Sigmoid colon (tissue), 6 donors: ENCODE measurements at regions not wholly inside any gene's neighbourhood (a gene's known extent, or its start where the extent isn't known, plus 50 kb on each side); places are given as distances from the start of the nearest gene placed in this dataset.

ENCODE experiments used
- DNase-seq: peaks from one replicate; pipeline ENCODE4 v3.0.0-alpha.2; 2019
- H3K27ac ChIP-seq, 4 donors: fragments of 200-600 bp; sonication (generic); one replicate each; pipeline ENCODE4 v1.5.1; 2016 to 2019; ENCODE audit warnings: mild to moderate bottlenecking in 1 of 4
- H3K27me3 ChIP-seq, 3 donors: fragments of 200-600 bp; sonication (generic); one replicate each; pipeline ENCODE4 v1.5.1; 2019; ENCODE audit warnings: mild to moderate bottlenecking in 1 of 3
- H3K36me3 ChIP-seq, 4 donors: fragments of 200-600 bp; sonication (generic); one replicate each; pipeline ENCODE4 v1.5.1; 2016 to 2019
- H3K4me1 ChIP-seq, 4 donors: fragments of 200-600 bp; sonication (generic); one replicate each; pipeline ENCODE4 v1.5.1; 2017 to 2019
- H3K4me3 ChIP-seq, 4 donors: fragments of 200-600 bp; sonication (generic); one replicate each; pipeline ENCODE4 v1.5.1; 2017 to 2019; ENCODE audit warnings: mild to moderate bottlenecking in 2 of 4, moderate library complexity in 1 of 4
- H3K9me3 ChIP-seq, 4 donors: fragments of 200-600 bp in 3 of 4; sonication (generic) in 3 of 4; one replicate each; pipeline versions ENCODE4 v1.5.1 to v1.6.1; 2013 to 2019
- EP300 ChIP-seq, 4 donors: sonication (generic); formaldehyde crosslinking; IDR thresholded peaks; one replicate each; pipeline ENCODE4 v1.6.1; 2017; ENCODE audit warnings: antibody characterized with exemption in 4 of 4
- POLR2A ChIP-seq, 2 donors: fragments of 450-650 bp; IDR thresholded peaks; one replicate each; pipeline ENCODE4 v1.6.1; 2016; ENCODE audit warnings: antibody characterized with exemption in 2 of 2, mild to moderate bottlenecking in 2 of 2, moderate library complexity in 2 of 2
- POLR2AphosphoS5 ChIP-seq, 4 donors: sonication (generic); formaldehyde crosslinking; IDR thresholded peaks; one replicate each; pipeline ENCODE4 v1.6.1; 2017; ENCODE audit warnings: antibody characterized with exemption in 4 of 4
- WGBS, 2 donors: extraction: QIAGEN DNeasy Blood & Tissue Kit; methylation state at CpG; one replicate each; pipeline ENCODE4 v1.1.7; 2013; 5-methylcytosine and 5-hydroxymethylcytosine counted together
- intact Hi-C: fragments of 100-400 bp; cut with DNase I; formaldehyde crosslinking; loops from one replicate; pipeline ENCODE4 v1.15.1; 2023
- TF ChIP-seq, protein P1 (sequence below), 4 experiments: fragments of 450-650 bp in 3 of 4; fragments of 200-600 bp in 1 of 4; IDR thresholded peaks; one replicate each; pipeline ENCODE4 v1.5.1; 2016 to 2019; ENCODE audit warnings: antibody characterized with exemption in 4 of 4, mild to moderate bottlenecking in 3 of 4, moderate library complexity in 2 of 4
- donor health status: healthy with polysubstance abuse.
- donor health status: healthy.

DNA sequence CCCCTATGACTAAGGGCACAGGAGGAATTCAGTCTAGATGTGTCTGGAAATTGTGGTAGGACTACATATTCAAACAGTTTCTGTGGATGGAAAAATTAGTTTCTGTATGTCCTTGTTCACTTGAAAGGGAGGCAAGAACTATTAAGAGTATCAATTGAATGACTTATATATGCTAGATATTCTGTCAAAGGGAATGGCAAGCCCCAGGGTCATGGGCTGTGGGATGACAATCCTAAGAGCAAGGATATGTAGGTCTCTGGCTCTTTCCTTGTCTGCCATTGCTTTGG lies 383.5 kb upstream of the B3GALT2 start:
- TF ChIP-seq EP300 (IDR thresholded peaks at IDR 0.05), result no peak
- TF ChIP-seq, protein P1, sequence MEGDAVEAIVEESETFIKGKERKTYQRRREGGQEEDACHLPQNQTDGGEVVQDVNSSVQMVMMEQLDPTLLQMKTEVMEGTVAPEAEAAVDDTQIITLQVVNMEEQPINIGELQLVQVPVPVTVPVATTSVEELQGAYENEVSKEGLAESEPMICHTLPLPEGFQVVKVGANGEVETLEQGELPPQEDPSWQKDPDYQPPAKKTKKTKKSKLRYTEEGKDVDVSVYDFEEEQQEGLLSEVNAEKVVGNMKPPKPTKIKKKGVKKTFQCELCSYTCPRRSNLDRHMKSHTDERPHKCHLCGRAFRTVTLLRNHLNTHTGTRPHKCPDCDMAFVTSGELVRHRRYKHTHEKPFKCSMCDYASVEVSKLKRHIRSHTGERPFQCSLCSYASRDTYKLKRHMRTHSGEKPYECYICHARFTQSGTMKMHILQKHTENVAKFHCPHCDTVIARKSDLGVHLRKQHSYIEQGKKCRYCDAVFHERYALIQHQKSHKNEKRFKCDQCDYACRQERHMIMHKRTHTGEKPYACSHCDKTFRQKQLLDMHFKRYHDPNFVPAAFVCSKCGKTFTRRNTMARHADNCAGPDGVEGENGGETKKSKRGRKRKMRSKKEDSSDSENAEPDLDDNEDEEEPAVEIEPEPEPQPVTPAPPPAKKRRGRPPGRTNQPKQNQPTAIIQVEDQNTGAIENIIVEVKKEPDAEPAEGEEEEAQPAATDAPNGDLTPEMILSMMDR (IDR thresholded peaks at IDR 0.05), result no peak
- no peak for TF ChIP-seq POLR2AphosphoS5 (IDR thresholded peaks at IDR 0.05)
- TF ChIP-seq POLR2A (IDR thresholded peaks at IDR 0.05), result no peak
- Histone ChIP-seq H3K9me3 (peaks cover 0 to 4% (median 0%) of the 10 kb centered on the region in 4 donors), H3K27me3 (no peaks in the 10 kb centered on the region), H3K27ac (no peak overlapping the region), H3K4me1 (peaks cover 0 to 7% (median 0%) of the 10 kb centered on the region in 4 donors), H3K36me3 (no peaks in the 10 kb centered on the region), H3K4me3 (no peak overlapping the region)
- no peak for DNase-seq
- intact Hi-C loops, result no loop called here

DNA sequence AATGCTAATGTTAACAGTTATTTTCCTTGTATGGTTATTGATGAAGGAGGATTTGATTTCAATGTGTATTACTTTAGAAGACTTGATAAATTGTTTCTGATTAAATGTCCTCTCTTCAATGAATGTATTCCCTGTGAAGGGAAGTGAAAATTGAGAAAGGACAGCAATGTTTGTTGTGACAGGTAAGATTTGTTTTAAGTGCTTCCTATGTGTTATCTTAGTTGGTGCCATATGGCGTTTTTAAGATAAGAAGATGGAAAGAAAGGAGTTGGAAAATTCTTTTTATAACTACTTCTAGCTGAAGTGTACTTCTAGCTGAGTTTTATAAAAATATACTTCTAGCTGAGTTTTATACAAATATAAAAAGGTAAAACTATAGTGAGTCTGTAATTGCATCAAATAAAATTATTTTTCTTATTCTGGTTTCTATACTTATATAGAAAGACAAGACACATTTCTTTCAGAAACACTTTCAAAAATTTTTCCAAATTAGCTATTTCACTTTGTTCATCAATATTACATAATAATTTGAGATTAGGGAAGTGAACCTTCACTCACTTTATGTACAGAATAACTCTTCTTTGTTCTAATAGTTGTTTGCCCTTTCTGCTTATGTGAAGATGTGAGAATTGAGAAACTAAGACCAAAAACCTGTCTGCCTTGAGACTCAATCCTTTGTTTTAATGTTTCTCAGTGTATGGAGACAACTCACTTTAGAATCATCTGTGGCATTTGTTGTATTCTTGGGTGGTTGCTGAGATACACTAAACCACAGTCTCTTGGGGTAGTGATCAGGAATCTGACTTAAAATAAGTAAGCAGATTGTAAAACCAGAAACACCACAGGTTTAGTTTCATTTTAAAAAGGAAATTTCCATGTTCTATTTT lies 382.9 kb upstream of the B3GALT2 start:
- DNase-seq, result no peak
- Histone ChIP-seq H3K36me3 (no peaks in the 10 kb centered on the region), H3K9me3 (peaks cover 0 to 2% (median 0%) of the 10 kb centered on the region in 4 donors), H3K27ac (no peak overlapping the region), H3K4me1 (peaks cover 0 to 7% (median 0%) of the 10 kb centered on the region in 4 donors), H3K4me3 (no peak overlapping the region), H3K27me3 (no peaks in the 10 kb centered on the region)
- TF ChIP-seq, protein P1 (IDR thresholded peaks at IDR 0.05), result no peak
- TF ChIP-seq EP300 (IDR thresholded peaks at IDR 0.05) (no peak), POLR2AphosphoS5 (IDR thresholded peaks at IDR 0.05) (no peak), POLR2A (IDR thresholded peaks at IDR 0.05) (no peak)
- intact Hi-C loops, result no loop called here
- WGBS, 2 donors, result 26 to 36% methylated on average over 1 of the region's 1 CpG

DNA sequence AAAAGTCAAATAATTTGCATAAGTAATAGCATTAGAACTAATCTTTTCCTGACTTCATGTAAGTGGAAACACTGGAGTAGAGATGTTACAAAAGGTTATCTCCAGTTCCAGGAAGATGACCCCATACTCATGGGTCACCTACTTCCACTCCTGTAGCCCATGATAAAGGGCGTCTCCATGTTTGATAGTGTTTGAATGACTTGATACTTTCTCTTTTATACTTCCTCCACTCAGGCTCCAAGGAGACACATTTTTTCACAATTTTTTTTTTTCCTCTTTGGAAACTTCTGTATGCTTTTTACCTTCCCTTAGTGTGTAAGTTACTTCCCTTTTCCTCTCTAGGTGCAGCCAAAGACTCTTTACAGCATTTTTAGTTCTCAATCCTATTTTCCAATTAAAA lies 382.1 kb upstream of the B3GALT2 start:
- H3K27me3 ChIP-seq, result no peaks in the 10 kb centered on the region
- H3K4me3 ChIP-seq, result no peak overlapping the region
- no peaks in the 10 kb centered on the region for H3K36me3 ChIP-seq
- intact Hi-C loops, result no loop called here
- no peak for DNase-seq
- peaks cover 0 to 7% (median 0%) of the 10 kb centered on the region in 4 donors for H3K4me1 ChIP-seq
- peaks cover 0 to 2% (median 0%) of the 10 kb centered on the region in 4 donors for H3K9me3 ChIP-seq
- H3K27ac ChIP-seq, result no peak overlapping the region
- TF ChIP-seq POLR2A (IDR thresholded peaks at IDR 0.05), result no peak
- no peak for TF ChIP-seq EP300 (IDR thresholded peaks at IDR 0.05)
- TF ChIP-seq POLR2AphosphoS5 (IDR thresholded peaks at IDR 0.05), result no peak
- TF ChIP-seq, protein P1 (IDR thresholded peaks at IDR 0.05), result no peak
- 40 to 66% methylated on average over 1 of the region's 1 CpG for WGBS, 2 donors

DNA sequence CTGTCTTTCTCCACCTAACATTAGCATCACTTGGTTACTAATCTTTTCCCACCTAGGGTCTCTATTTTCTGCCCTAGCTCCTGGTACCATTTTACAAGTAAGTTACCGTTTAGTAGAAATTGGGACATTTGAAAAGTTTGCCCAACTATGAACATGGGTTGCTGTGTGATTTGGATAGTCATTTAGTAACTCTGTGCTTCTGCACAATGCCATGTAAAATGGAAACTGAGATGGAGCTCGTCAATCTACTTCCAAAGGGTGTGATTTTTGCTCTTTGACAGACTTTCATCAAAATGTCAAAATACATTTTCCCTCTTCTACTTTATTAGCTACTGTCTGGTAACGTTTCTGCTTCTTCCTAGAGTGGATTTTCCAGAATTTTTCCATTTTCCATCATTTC lies 381.5 kb upstream of the B3GALT2 start:
- no peak for DNase-seq
- no peaks in the 10 kb centered on the region for H3K27me3 ChIP-seq
- no peak overlapping the region for H3K27ac ChIP-seq
- no peaks in the 10 kb centered on the region for H3K36me3 ChIP-seq
- no peak for TF ChIP-seq POLR2A (IDR thresholded peaks at IDR 0.05)
- no peak for TF ChIP-seq EP300 (IDR thresholded peaks at IDR 0.05)
- TF ChIP-seq POLR2AphosphoS5 (IDR thresholded peaks at IDR 0.05), result no peak
- TF ChIP-seq, protein P1 (IDR thresholded peaks at IDR 0.05), result no peak
- no peak overlapping the region for H3K4me3 ChIP-seq
- 83 to 92% methylated on average over 3 of the region's 3 CpGs for WGBS, 2 donors
- intact Hi-C loops, result no loop called here
- H3K9me3 ChIP-seq, result peaks cover 0 to 2% (median 0%) of the 10 kb centered on the region in 4 donors
- peaks cover 0 to 7% (median 0%) of the 10 kb centered on the region in 4 donors for H3K4me1 ChIP-seq
